ENCODE measurements at regions not wholly inside any gene's neighbourhood (a gene's known extent, or its start where the extent isn't known, plus 50 kb on each side); places are given as distances from the start of the nearest gene placed in this dataset.

GRCh38 chr1:87542697-87543096 lies 214.0 kb downstream of the LMO4 start:
- Histone ChIP-seq H3K27me3 (ENCODE audit: control insufficient read depth in 1 of 2, insufficient read depth in 2 of 2, low read length in 2 of 2) (no peaks in the 10 kb centered on the region), H3K36me3 (ENCODE audit: insufficient read depth, low read length) (no peaks in the 10 kb centered on the region), H3K4me3 (ENCODE audit: low read depth in 1 of 2, low read length in 2 of 2) (no peak overlapping the region), H3K27ac (ENCODE audit: low read depth, low read length) (no peak overlapping the region), H3K9ac (ENCODE audit: low read length) (no peak overlapping the region), H3K4me1 (ENCODE audit: insufficient read depth, low read length) (no peaks in the 10 kb centered on the region), H3K9me3 (ENCODE audit: low read length) (no peaks in the 10 kb centered on the region)

DNA sequence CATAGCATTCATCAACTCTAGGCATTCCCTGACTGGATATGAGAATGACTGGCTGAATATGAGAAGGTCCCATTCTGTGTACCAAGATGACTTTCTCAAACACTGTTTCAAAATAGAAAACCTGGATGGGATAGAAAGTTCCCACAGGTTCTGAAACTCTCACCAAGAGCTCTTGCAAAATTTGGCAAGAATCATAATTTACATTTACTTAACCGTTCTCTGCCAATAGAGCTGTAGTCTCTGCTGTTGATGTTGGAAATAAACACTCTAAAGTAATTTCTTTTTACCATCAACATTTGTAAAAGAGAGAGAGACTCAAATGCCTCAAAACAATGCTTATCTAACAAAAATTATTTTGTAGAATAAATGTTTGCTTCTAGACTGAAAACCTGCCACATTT lies 221.1 kb downstream of the LMO4 start:
- no peak overlapping the region for H3K27ac ChIP-seq (ENCODE audit: low read depth, low read length)
- peaks cover 13% of the 10 kb centered on the region for H3K4me1 ChIP-seq (ENCODE audit: insufficient read depth, low read length)
- H3K4me3 ChIP-seq (ENCODE audit: low read depth in 1 of 2, low read length in 2 of 2) = no peak overlapping the region
- no peak overlapping the region for H3K9ac ChIP-seq (ENCODE audit: low read length)
- no peaks in the 10 kb centered on the region for H3K36me3 ChIP-seq (ENCODE audit: insufficient read depth, low read length)
- H3K9me3 ChIP-seq (ENCODE audit: low read length) = no peaks in the 10 kb centered on the region
- no peaks in the 10 kb centered on the region for H3K27me3 ChIP-seq (ENCODE audit: control insufficient read depth in 1 of 2, insufficient read depth in 2 of 2, low read length in 2 of 2)

DNA sequence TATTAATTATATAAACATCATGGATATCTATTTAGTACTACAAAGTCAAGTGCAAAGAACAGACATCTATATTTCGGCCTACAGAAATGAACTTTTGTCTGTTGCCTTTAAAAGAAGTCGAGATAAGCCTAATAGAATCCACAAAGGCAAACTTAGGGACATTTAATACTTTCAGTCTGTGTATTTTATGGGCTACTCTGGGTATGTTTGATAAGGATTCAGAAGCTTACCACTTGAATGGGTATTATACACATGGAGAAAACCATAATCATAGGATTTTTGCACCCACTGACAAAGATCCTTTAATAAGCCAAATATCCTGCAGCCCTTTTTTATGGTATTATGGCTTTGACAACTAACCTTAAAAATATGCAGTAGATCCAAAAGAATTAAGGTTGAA lies 224.8 kb downstream of the LMO4 start:
- no peak overlapping the region for H3K27ac ChIP-seq (ENCODE audit: low read depth, low read length)
- H3K36me3 ChIP-seq (ENCODE audit: insufficient read depth, low read length) = no peaks in the 10 kb centered on the region
- no peaks in the 10 kb centered on the region for H3K27me3 ChIP-seq (ENCODE audit: control insufficient read depth in 1 of 2, insufficient read depth in 2 of 2, low read length in 2 of 2)
- H3K4me1 ChIP-seq (ENCODE audit: insufficient read depth, low read length) = peaks cover 13% of the 10 kb centered on the region
- no peak overlapping the region for H3K9ac ChIP-seq (ENCODE audit: low read length)
- no peak overlapping the region for H3K4me3 ChIP-seq (ENCODE audit: low read depth in 1 of 2, low read length in 2 of 2)
- no peaks in the 10 kb centered on the region for H3K9me3 ChIP-seq (ENCODE audit: low read length)

- Histone ChIP-seq H3K27me3 (ENCODE audit: control insufficient read depth in 1 of 2, insufficient read depth in 2 of 2, low read length in 2 of 2) (no peaks in the 10 kb centered on the region), H3K9ac (ENCODE audit: low read length) (no peak overlapping the region), H3K27ac (ENCODE audit: low read depth, low read length) (no peak overlapping the region), H3K36me3 (ENCODE audit: insufficient read depth, low read length) (no peaks in the 10 kb centered on the region), H3K4me3 (ENCODE audit: low read depth in 1 of 2, low read length in 2 of 2) (no peak overlapping the region), H3K4me1 (ENCODE audit: insufficient read depth, low read length) (peaks cover under 1% of the 10 kb centered on the region), H3K9me3 (ENCODE audit: low read length) (no peaks in the 10 kb centered on the region)
These were observed 226.7 kb downstream of the LMO4 start for GRCh38 chr1:87555366-87555765.

GRCh38 chr1:87556326-87556725 lies 227.6 kb downstream of the LMO4 start:
- no peaks in the 10 kb centered on the region for H3K27me3 ChIP-seq (ENCODE audit: control insufficient read depth in 1 of 2, insufficient read depth in 2 of 2, low read length in 2 of 2)
- H3K36me3 ChIP-seq (ENCODE audit: insufficient read depth, low read length) = no peaks in the 10 kb centered on the region
- no peak overlapping the region for H3K4me3 ChIP-seq (ENCODE audit: low read depth in 1 of 2, low read length in 2 of 2)
- H3K9me3 ChIP-seq (ENCODE audit: low read length) = no peaks in the 10 kb centered on the region
- H3K9ac ChIP-seq (ENCODE audit: low read length) = no peak overlapping the region
- no peaks in the 10 kb centered on the region for H3K4me1 ChIP-seq (ENCODE audit: insufficient read depth, low read length)
- no peak overlapping the region for H3K27ac ChIP-seq (ENCODE audit: low read depth, low read length)

DNA sequence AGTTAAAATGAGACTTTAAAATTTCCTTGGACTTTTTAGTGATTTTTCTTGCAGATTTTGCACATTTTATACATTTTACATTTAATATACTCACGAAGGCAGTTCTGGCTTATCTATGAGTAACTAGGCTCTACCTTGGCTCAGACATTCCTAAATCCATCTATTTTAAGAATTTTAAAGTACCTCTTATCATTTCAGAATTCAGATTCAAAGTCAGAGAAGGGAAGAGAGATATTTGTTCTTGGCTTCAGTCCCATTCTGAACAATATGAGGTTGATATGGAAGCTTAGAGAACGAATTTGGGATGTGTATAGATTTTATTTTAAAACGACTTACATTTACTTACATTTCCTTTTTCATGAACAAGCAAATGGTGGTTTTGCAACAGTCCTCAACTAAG lies 230.2 kb downstream of the LMO4 start:
- H3K36me3 ChIP-seq (ENCODE audit: insufficient read depth, low read length) = no peaks in the 10 kb centered on the region
- no peak overlapping the region for H3K9ac ChIP-seq (ENCODE audit: low read length)
- no peaks in the 10 kb centered on the region for H3K4me1 ChIP-seq (ENCODE audit: insufficient read depth, low read length)
- no peak overlapping the region for H3K27ac ChIP-seq (ENCODE audit: low read depth, low read length)
- H3K4me3 ChIP-seq (ENCODE audit: low read depth in 1 of 2, low read length in 2 of 2) = no peak overlapping the region
- no peaks in the 10 kb centered on the region for H3K27me3 ChIP-seq (ENCODE audit: control insufficient read depth in 1 of 2, insufficient read depth in 2 of 2, low read length in 2 of 2)
- no peaks in the 10 kb centered on the region for H3K9me3 ChIP-seq (ENCODE audit: low read length)

DNA sequence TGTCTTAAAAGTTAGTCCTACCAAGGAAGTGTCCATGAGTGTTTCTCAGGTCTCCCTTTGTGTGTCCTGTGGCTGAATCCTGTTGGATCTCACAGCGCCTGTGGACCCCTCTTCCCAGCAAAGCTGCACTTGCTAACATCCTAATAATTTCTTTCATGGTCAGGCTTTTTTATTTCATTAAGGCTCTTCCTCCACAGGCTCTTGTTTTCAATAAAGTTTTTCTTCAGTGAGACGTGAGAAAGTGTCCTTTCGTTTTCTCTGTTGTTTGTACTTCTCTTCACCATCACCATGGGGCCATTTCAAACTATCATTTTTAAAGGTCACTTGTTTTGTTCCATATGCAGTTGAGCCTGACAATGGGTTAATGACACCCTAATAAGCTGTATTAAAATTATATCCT lies 231.5 kb downstream of the LMO4 start:
- Histone ChIP-seq H3K9me3 (ENCODE audit: low read length) (no peaks in the 10 kb centered on the region), H3K27me3 (ENCODE audit: control insufficient read depth in 1 of 2, insufficient read depth in 2 of 2, low read length in 2 of 2) (no peaks in the 10 kb centered on the region), H3K9ac (ENCODE audit: low read length) (no peak overlapping the region), H3K4me1 (ENCODE audit: insufficient read depth, low read length) (no peaks in the 10 kb centered on the region), H3K36me3 (ENCODE audit: insufficient read depth, low read length) (no peaks in the 10 kb centered on the region), H3K4me3 (ENCODE audit: low read depth in 1 of 2, low read length in 2 of 2) (no peak overlapping the region), H3K27ac (ENCODE audit: low read depth, low read length) (no peak overlapping the region)

DNA sequence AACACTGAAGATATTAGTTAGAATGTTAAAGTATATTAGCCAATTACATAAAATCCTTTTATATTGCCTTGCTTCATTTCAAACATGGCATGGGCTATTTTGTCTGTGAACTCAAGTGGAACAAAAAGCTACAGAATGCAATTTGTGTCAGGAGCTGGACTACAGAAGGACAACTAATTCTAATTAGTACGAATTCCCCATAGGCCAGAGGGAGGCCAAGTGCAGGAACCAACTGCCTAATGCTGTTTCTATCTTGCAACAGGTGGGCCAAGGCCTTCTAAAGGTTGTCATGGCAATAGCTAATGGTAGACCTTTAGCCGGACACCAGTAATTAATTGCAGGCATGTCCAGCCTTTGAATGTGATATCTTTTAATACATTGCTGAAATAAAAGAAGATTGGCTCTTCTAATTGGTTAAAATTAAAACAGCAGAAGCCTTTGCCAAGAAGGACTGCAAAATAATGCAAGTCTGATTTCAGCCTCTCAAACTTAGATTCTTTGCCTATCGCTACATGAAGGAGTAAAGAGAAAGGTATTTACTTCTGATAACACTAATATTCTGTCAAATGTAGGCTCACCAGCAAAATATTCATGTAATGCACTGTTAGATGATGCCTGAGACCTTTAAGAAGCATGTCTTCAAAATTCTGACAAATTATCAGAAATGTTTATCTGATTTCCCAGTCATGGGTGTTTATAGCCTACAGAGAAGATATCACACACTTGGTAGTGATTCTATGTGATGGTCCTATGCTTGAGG lies 232.1 kb downstream of the LMO4 start:
- no peak overlapping the region for H3K9ac ChIP-seq (ENCODE audit: low read length)
- no peak overlapping the region for H3K4me3 ChIP-seq (ENCODE audit: low read depth in 1 of 2, low read length in 2 of 2)
- no peaks in the 10 kb centered on the region for H3K27me3 ChIP-seq (ENCODE audit: control insufficient read depth in 1 of 2, insufficient read depth in 2 of 2, low read length in 2 of 2)
- no peaks in the 10 kb centered on the region for H3K36me3 ChIP-seq (ENCODE audit: insufficient read depth, low read length)
- H3K9me3 ChIP-seq (ENCODE audit: low read length) = no peaks in the 10 kb centered on the region
- no peaks in the 10 kb centered on the region for H3K4me1 ChIP-seq (ENCODE audit: insufficient read depth, low read length)
- H3K27ac ChIP-seq (ENCODE audit: low read depth, low read length) = no peak overlapping the region

- Histone ChIP-seq H3K36me3 (ENCODE audit: insufficient read depth, low read length) (no peaks in the 10 kb centered on the region), H3K4me3 (ENCODE audit: low read depth in 1 of 2, low read length in 2 of 2) (no peak overlapping the region), H3K27me3 (ENCODE audit: control insufficient read depth in 1 of 2, insufficient read depth in 2 of 2, low read length in 2 of 2) (no peaks in the 10 kb centered on the region), H3K27ac (ENCODE audit: low read depth, low read length) (no peak overlapping the region), H3K4me1 (ENCODE audit: insufficient read depth, low read length) (no peaks in the 10 kb centered on the region), H3K9ac (ENCODE audit: low read length) (no peak overlapping the region), H3K9me3 (ENCODE audit: low read length) (no peaks in the 10 kb centered on the region)
These were observed 234.5 kb downstream of the LMO4 start for GRCh38 chr1:87563211-87563610.

DNA sequence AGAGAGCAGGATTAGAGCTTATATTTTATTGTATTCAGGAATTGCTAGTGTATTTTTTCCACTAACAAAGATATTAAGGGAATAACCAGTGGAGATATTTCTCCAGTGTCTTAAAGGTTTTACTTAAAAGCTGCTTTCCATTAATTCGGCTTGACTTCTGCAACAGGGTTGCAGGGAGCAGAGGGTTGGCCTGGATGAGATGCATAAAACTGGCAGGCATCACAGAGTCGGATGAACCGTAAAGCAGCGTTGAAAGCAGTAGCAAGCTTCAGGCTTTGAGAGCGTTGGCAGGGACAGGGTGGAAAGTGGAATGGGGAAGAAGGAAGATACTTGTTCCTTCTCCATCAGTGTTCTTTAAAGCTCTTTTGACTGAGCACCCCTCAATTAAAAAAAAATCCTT lies 237.2 kb downstream of the LMO4 start:
- no peak overlapping the region for H3K4me3 ChIP-seq (ENCODE audit: low read depth in 1 of 2, low read length in 2 of 2)
- H3K9ac ChIP-seq (ENCODE audit: low read length) = no peak overlapping the region
- no peaks in the 10 kb centered on the region for H3K27me3 ChIP-seq (ENCODE audit: control insufficient read depth in 1 of 2, insufficient read depth in 2 of 2, low read length in 2 of 2)
- no peaks in the 10 kb centered on the region for H3K4me1 ChIP-seq (ENCODE audit: insufficient read depth, low read length)
- no peak overlapping the region for H3K27ac ChIP-seq (ENCODE audit: low read depth, low read length)
- H3K36me3 ChIP-seq (ENCODE audit: insufficient read depth, low read length) = no peaks in the 10 kb centered on the region
- no peaks in the 10 kb centered on the region for H3K9me3 ChIP-seq (ENCODE audit: low read length)

DNA sequence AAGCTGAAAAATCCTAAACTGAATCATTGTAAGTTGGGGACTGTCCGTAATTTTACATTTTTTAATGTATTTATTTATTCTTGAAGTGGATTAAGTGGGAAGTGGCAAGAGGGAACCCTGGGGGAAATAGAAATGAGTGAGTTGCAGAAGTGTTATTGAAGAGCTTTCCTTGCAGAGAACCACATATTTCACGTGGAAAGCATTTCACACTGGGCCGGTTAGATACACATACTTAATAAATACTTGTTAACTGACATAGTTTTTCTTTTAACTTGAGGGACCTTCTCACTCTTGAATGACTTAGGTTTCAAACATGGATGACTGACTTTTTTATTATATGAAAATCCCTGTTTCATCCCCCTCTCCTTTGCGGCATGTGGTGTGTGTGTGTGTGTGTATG lies 239.3 kb downstream of the LMO4 start:
- Histone ChIP-seq H3K27ac (ENCODE audit: low read depth, low read length) (no peak overlapping the region), H3K9ac (ENCODE audit: low read length) (no peak overlapping the region), H3K27me3 (ENCODE audit: control insufficient read depth in 1 of 2, insufficient read depth in 2 of 2, low read length in 2 of 2) (no peaks in the 10 kb centered on the region), H3K36me3 (ENCODE audit: insufficient read depth, low read length) (no peaks in the 10 kb centered on the region), H3K9me3 (ENCODE audit: low read length) (no peaks in the 10 kb centered on the region), H3K4me1 (ENCODE audit: insufficient read depth, low read length) (no peaks in the 10 kb centered on the region), H3K4me3 (ENCODE audit: low read depth in 1 of 2, low read length in 2 of 2) (no peak overlapping the region)

- Histone ChIP-seq H3K9me3 (ENCODE audit: low read length) (no peaks in the 10 kb centered on the region), H3K36me3 (ENCODE audit: insufficient read depth, low read length) (no peaks in the 10 kb centered on the region), H3K27me3 (ENCODE audit: control insufficient read depth in 1 of 2, insufficient read depth in 2 of 2, low read length in 2 of 2) (no peaks in the 10 kb centered on the region), H3K4me1 (ENCODE audit: insufficient read depth, low read length) (no peaks in the 10 kb centered on the region), H3K9ac (ENCODE audit: low read length) (no peak overlapping the region), H3K27ac (ENCODE audit: low read depth, low read length) (no peak overlapping the region), H3K4me3 (ENCODE audit: low read depth in 1 of 2, low read length in 2 of 2) (no peak overlapping the region)
These were observed 240.2 kb downstream of the LMO4 start for GRCh38 chr1:87568911-87569310.

All from muscle layer of colon (tissue), 2 donors.